GM19025 (cell line): ENCODE measurements at regions not wholly inside any gene's neighbourhood (a gene's known extent, or its start where the extent isn't known, plus 50 kb on each side); places are given as distances from the start of the nearest gene placed in this dataset.

Experiments
- ATAC-seq: cut with Tn5 transposase; IDR thresholded peaks from one replicate; pipeline ENCODE4 v1.9.1; 2021; ENCODE audit warnings: mild to moderate bottlenecking, low read depth, moderate library complexity; ENCODE audit not compliant: unreplicated experiment

- no peak for ATAC-seq
These were observed 410.2 kb upstream of the CFAP20DC start for GRCh38 chr3:59460068-59460467.

GRCh38 chr3:59456852-59457485 is 407.1 kb upstream of the CFAP20DC start:
- ATAC-seq = peak; percentile 95

- no peak for ATAC-seq
These were observed 402.2 kb upstream of the CFAP20DC start for GRCh38 chr3:59451800-59452746.

GRCh38 chr3:59450946-59451763 is 401.3 kb upstream of the CFAP20DC start:
- peak; percentile 86 for ATAC-seq

- ATAC-seq = no peak
These were observed 400.6 kb upstream of the CFAP20DC start for GRCh38 chr3:59450437-59450836.

GRCh38 chr3:59446775-59447465 is 397.1 kb upstream of the CFAP20DC start:
- ATAC-seq = no peak

GRCh38 chr3:59444676-59445075 is 394.9 kb upstream of the CFAP20DC start:
- ATAC-seq = no peak

- no peak for ATAC-seq
These were observed 394.5 kb upstream of the CFAP20DC start for GRCh38 chr3:59444294-59444671.

- no peak for ATAC-seq
These were observed 393.9 kb upstream of the CFAP20DC start for GRCh38 chr3:59443618-59444293.

GRCh38 chr3:59442046-59442445 is 392.2 kb upstream of the CFAP20DC start:
- ATAC-seq = no peak

- ATAC-seq = no peak
These were observed 390.6 kb upstream of the CFAP20DC start for GRCh38 chr3:59440285-59441028.

GRCh38 chr3:59438492-59438891 is 388.7 kb upstream of the CFAP20DC start:
- no peak for ATAC-seq

GRCh38 chr3:59436164-59436958 is 386.5 kb upstream of the CFAP20DC start:
- no peak for ATAC-seq

GRCh38 chr3:59433546-59433945 is 383.7 kb upstream of the CFAP20DC start:
- ATAC-seq = no peak

GRCh38 chr3:59432665-59433064 is 382.8 kb upstream of the CFAP20DC start:
- ATAC-seq = no peak

- no peak for ATAC-seq
These were observed 380.5 kb upstream of the CFAP20DC start for GRCh38 chr3:59430341-59430740.

GRCh38 chr3:59429198-59429597 is 379.4 kb upstream of the CFAP20DC start:
- ATAC-seq = no peak

GRCh38 chr3:59426821-59427565 is 377.2 kb upstream of the CFAP20DC start:
- ATAC-seq = no peak
